AG09319 (cell line): ENCODE measurements at regions not wholly inside any gene's neighbourhood (a gene's known extent, or its start where the extent isn't known, plus 50 kb on each side); places are given as distances from the start of the nearest gene placed in this dataset.
"Not testable (repeated sequence)": the region's sequence is repeated elsewhere in the genome, so short reads cannot be mapped to it uniquely, and the experiment has no call there.

Source experiments
- DNase-seq: peaks from one replicate; pipeline ENCODE4 v3.0.0-alpha.2; 2010; ENCODE audit warnings: low read depth; ENCODE audit errors: extremely low read depth
- CTCF ChIP-seq: IDR thresholded peaks from 2 replicates; pipeline ENCODE4 v1.5.1; 2011; ENCODE audit warnings: low read depth, mild to moderate bottlenecking, inconsistent platforms, low read length, moderate library complexity

DNA sequence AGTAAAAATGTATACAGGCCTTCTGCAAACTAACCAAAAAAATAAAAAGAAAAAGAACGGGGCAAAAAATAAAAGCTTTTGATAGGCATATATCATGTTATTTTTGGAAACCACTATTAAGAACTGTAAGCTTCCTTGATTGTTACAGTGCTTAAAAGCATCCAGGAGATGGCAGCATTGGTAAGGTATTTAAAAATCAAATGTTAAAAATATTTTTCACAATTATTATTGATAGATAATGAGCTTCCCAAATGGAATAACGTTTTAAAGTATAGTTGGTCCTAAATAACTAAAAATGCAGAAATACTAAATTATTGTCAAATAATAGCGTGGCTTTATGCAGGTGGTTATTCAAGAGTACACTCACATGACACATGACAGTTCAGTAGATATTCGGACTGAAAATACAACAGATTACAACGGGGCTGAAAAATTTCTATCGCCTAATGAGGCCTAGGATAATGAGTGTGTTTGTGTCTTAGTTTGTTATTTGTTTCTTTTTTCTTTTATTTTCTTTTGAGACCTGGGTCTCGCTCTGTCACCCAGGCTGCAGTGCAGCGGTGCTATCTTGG is 127.2 kb upstream of the ATF7IP start:
- DNase-seq, result no peak
- peak; percentile 61 for TF ChIP-seq CTCF

- no peak for DNase-seq
- no peak for TF ChIP-seq CTCF
Measured at GRCh38 chr12:14239350-14239934, 126.0 kb upstream of the ATF7IP start.

- TF ChIP-seq CTCF, result no peak
- no peak for DNase-seq
Measured at GRCh38 chr12:14239935-14240872, 125.3 kb upstream of the ATF7IP start.

DNA sequence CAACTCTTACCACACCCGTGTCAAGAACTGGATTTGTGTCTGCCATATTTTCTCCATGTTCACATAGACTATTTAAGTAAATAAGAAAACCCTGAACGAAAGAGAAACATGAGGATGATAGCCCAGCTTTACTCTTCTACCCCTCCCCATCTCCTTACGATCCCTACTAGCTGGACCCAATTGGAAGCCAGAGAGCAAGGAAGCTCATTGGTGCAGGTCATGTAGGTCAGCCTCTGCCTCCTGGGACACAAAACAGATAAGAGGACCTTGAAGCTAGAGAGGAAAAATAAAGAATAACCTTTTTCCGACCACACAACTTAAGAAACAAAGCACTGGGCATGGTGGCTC is 124.6 kb upstream of the ATF7IP start:
- DNase-seq, result no peak
- TF ChIP-seq CTCF, result no peak

GRCh38 chr12:14242825-14243224 is 122.7 kb upstream of the ATF7IP start:
- not testable (repeated sequence) for DNase-seq

DNA sequence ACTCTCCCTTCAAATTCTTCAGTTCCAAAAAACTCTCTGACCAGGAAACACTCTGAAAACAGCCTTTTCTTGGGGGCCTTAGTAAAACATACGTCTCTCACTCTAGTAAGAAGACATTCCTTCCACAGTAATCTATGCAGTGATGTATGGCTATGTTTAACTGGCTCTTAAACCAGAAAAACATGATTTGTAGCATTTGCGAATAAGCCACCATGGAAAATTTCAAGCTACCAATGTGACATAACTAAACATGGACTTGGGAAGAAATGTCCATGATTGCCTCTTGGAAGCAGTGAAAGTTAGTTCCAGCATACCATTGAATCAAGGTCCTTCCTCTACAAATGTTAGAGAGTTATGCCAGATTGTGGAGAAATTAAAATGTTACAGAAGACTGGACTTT is 121.5 kb upstream of the ATF7IP start:
- no peak for DNase-seq
- no peak for TF ChIP-seq CTCF

GRCh38 chr12:14244876-14245669 is 120.4 kb upstream of the ATF7IP start:
- no peak for DNase-seq
- TF ChIP-seq CTCF, result no peak
